ENCODE measurements at regions not wholly inside any gene's neighbourhood (a gene's known extent, or its start where the extent isn't known, plus 50 kb on each side); places are given as distances from the start of the nearest gene placed in this dataset.

- DNase-seq, result no peak
Measured at GRCh38 chr10:3689871-3690510, 95.0 kb downstream of the KLF6 start.

DNA sequence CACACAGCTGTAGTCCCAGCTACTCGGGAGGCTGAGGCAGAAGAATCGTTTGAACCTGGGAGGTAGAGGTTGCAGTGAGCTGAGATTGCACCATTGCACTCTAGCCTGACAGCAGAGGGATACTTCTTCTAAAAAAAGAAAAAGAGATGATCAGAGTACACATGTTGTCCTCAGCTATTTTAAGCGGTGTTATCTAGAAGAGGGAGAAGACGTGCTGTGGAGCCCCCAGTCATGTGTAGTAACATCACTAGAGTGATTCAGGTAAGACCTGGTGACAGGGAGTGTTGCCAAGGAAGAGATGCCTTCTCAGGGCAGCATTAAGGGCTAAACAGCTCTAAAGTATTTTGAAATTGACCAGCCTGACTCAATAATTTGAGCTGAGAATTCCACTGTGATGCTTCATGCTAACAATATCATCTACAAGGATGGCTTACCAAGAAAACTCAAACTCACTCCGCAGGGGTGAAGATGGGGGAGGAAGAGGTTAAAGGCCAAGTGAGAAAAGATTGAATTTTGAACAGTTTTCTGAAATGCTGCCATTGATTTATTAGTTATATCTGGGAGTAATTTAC, 97.4 kb downstream of the KLF6 start:
- DNase-seq, result no peak

DNA sequence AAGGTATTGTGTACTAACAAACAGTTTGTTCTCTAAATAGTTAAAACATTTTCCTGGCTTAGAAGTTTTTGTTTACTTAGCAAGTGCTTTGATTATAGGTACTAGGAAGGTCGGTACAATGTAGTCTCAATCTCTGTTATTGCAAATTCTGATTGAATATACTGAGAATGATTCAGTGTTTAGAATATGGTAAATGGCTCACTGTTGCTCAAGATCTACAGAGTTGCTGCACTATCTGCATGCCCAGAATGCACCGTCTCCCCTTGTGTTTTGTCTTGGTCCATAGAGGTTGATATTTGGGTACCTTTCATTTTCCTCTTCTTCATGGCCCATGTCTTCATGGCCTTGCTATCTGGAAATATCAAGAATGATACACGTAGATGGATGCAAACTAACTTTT, 99.6 kb downstream of the KLF6 start:
- DNase-seq, result no peak

DNA sequence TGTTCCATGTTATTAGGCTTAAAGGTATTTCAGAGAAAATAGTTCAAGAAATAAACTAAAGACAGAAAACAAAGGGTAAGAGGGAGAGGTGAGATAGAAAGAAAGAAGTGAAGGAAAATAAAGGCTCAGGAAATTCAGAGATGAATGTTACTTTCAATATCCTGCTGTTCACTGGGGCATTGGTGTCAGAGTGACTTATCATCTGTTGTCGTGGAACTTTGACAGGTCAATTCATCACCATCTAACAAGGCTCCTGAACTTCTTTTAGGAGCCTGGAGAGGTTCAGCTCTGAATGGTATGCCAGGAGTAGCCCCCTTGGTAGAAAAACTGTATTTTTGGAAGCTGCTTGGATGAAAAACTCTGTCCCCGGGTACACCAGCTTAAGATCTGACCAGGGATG, 100.1 kb downstream of the KLF6 start:
- DNase-seq, result no peak

GRCh38 chr10:3683560-3683959, 101.4 kb downstream of the KLF6 start:
- DNase-seq, result no peak

- no peak for DNase-seq
Measured at GRCh38 chr10:3682745-3683144, 102.3 kb downstream of the KLF6 start.

GRCh38 chr10:3681642-3682554, 103.1 kb downstream of the KLF6 start:
- DNase-seq, result no peak

DNA sequence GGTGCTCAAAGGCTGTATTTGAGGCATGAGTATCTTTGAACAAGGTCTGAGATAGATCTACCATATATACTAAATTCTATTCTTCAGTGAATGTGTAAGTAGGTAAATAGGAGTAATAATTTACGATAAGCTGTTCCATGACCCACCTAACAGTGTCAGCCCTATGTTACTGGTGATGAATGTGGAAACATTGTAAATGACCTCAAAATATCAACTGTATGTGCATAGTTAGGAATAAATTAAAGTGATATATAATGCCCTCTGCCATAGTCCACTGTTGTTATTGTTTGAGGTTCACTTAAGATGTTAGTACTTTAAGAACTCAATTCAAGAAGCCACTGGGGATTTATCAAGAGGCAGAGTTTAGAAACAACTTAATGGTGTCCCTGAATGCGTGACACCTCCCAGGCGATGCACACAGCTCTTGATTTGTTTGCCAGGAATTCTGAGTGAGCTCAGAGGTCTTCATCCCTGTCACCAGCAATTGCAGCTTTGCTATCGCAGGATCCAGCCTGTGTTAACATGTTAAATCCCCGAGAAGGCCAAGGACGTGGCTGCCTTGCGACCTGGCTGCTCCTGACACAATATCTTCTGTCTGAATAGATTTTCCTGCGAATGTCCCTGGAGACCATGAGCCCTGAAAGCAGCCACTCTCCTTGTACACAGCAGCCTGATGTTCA, 104.9 kb downstream of the KLF6 start:
- no peak for DNase-seq

DNA sequence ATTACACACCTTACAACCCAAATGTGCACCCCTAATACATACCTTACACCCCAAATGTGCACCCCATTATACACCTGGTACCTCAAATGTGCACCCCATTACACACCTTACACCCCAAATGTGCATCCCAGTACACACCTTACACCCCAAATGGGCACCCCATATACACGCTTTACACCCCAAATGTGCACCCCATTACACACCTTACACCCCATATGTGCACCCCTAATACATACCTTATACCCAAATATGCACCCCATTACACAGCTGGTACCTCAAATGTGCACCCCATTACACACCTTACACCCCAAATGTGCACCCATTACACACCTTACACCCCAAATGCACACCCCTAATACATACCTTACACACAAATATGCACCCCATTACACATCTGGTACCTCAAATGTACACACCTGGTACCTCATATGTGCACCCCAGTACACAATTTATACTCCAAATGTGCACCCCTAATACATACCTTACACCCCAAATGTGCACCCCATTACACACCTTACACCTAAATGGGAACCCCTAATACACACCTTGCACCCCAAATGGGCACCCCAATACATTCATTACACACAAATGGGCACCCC, 106.3 kb downstream of the KLF6 start:
- DNase-seq, result no peak

GRCh38 chr10:3676564-3676963, 108.4 kb downstream of the KLF6 start:
- DNase-seq, result no peak

- no peak for DNase-seq
Measured at GRCh38 chr10:3672220-3672619, 112.8 kb downstream of the KLF6 start.

- DNase-seq, result no peak
Measured at GRCh38 chr10:3671386-3671955, 113.5 kb downstream of the KLF6 start.

- DNase-seq, result no peak
Measured at GRCh38 chr10:3668966-3669330, 116.1 kb downstream of the KLF6 start.

GRCh38 chr10:3668276-3668965, 116.6 kb downstream of the KLF6 start:
- no peak for DNase-seq

GRCh38 chr10:3666525-3667302, 118.3 kb downstream of the KLF6 start:
- no peak for DNase-seq

GRCh38 chr10:3665316-3665908, 119.6 kb downstream of the KLF6 start:
- no peak for DNase-seq

- DNase-seq, result no peak
Measured at GRCh38 chr10:3662775-3663174, 122.2 kb downstream of the KLF6 start.

- DNase-seq, result no peak
Measured at GRCh38 chr10:3661271-3661670, 123.7 kb downstream of the KLF6 start.

GRCh38 chr10:3660753-3661152, 124.3 kb downstream of the KLF6 start:
- DNase-seq, result no peak

- DNase-seq, result no peak
Measured at GRCh38 chr10:3659203-3659917, 125.6 kb downstream of the KLF6 start.

Measured in T1000 (cell line).